Kidney epithelial cell (primary cell): ENCODE measurements at regions not wholly inside any gene's neighbourhood (a gene's known extent, or its start where the extent isn't known, plus 50 kb on each side); places are given as distances from the start of the nearest gene placed in this dataset.
"Not testable (repeated sequence)": the region's sequence is repeated elsewhere in the genome, so short reads cannot be mapped to it uniquely, and the experiment has no call there.

Source experiments
- DNase-seq: peaks from one replicate; pipeline ENCODE4 v3.0.0-alpha.2; 2010; ENCODE audit warnings: low read depth
- H3K27me3 ChIP-seq: 2 replicates; pipeline ENCODE4 v1.6.0; 2011; ENCODE audit warnings: low read length; ENCODE audit not compliant: control insufficient read depth, insufficient read depth
- H3K36me3 ChIP-seq: 2 replicates; pipeline ENCODE4 v1.5.1; 2011; ENCODE audit warnings: low read length; ENCODE audit not compliant: control insufficient read depth, insufficient read depth
- H3K4me3 ChIP-seq: 2 replicates; pipeline ENCODE4 v1.5.1; 2011; ENCODE audit warnings: low read depth, mild to moderate bottlenecking, control low read depth, low read length
- CTCF ChIP-seq: IDR thresholded peaks from 2 replicates; pipeline ENCODE4 v1.5.1; 2011; ENCODE audit warnings: mild to moderate bottlenecking, moderate library complexity, low read length, control low read depth, inconsistent platforms; ENCODE audit not compliant: insufficient read depth, poor library complexity, severe bottlenecking

- DNase-seq: no peak
- Histone ChIP-seq H3K36me3 (no peaks in the 10 kb centered on the region), H3K4me3 (no peak overlapping the region), H3K27me3 (no peaks in the 10 kb centered on the region)
- TF ChIP-seq CTCF: no peak
Observed at GRCh38 chr1:82783044-82783443, 982.3 kb downstream of the ADGRL2 start.

- H3K4me3 ChIP-seq: no peak overlapping the region
- no peak for DNase-seq
- H3K36me3 ChIP-seq: no peaks in the 10 kb centered on the region
- TF ChIP-seq CTCF: no peak
- H3K27me3 ChIP-seq: no peaks in the 10 kb centered on the region
Observed at GRCh38 chr1:82782599-82782998, 981.9 kb downstream of the ADGRL2 start.

- TF ChIP-seq CTCF: peak; percentile 34
- Histone ChIP-seq H3K36me3 (no peaks in the 10 kb centered on the region), H3K4me3 (no peak overlapping the region), H3K27me3 (no peaks in the 10 kb centered on the region)
- DNase-seq: no peak
Observed at GRCh38 chr1:82778612-82779011, 977.9 kb downstream of the ADGRL2 start.

- Histone ChIP-seq H3K36me3 (no peaks in the 10 kb centered on the region), H3K4me3 (no peak overlapping the region), H3K27me3 (no peaks in the 10 kb centered on the region)
- TF ChIP-seq CTCF: no peak
- DNase-seq: no peak
Observed at GRCh38 chr1:82777240-82777639, 976.5 kb downstream of the ADGRL2 start.

GRCh38 chr1:82776730-82777129, 976.0 kb downstream of the ADGRL2 start:
- DNase-seq, H3K27me3 ChIP-seq, H3K4me3 ChIP-seq, H3K36me3 ChIP-seq: not testable (repeated sequence)

- Histone ChIP-seq H3K36me3 (no peaks in the 10 kb centered on the region), H3K4me3 (no peak overlapping the region), H3K27me3 (no peaks in the 10 kb centered on the region)
- DNase-seq: no peak
- TF ChIP-seq CTCF: peak; percentile 57
Observed at GRCh38 chr1:82775406-82776000, 974.8 kb downstream of the ADGRL2 start.
